Smooth muscle cell (in vitro differentiated cells): ENCODE measurements at regions not wholly inside any gene's neighbourhood (a gene's known extent, or its start where the extent isn't known, plus 50 kb on each side); places are given as distances from the start of the nearest gene placed in this dataset.
"Not testable (repeated sequence)": the region's sequence is repeated elsewhere in the genome, so short reads cannot be mapped to it uniquely, and the experiment has no call there.

Experiments used
- DNase-seq: peaks from one replicate; lab custom pipeline; 2025; ENCODE audit not compliant: unreplicated experiment; lab: John Stamatoyannopoulos, UW
- H2AFZ ChIP-seq: fragments of 200-600 bp; sonication (generic); 2 replicates; pipeline ENCODE4 v1.6.0; 2016; ENCODE audit warnings: antibody characterized with exemption, low read depth, mild to moderate bottlenecking
- H3F3A ChIP-seq: fragments of 200-600 bp; sonication (generic); 2 replicates; pipeline ENCODE4 v1.6.0; 2017; ENCODE audit warnings: antibody characterized with exemption, low read depth
- H3K27ac ChIP-seq: fragments of 200-600 bp; sonication (generic); 2 replicates; pipeline ENCODE4 v1.5.1; 2016; ENCODE audit warnings: low read depth, mild to moderate bottlenecking
- H3K27me3 ChIP-seq: fragments of 200-600 bp; sonication (generic); 2 replicates; pipeline ENCODE4 v1.6.1; 2016; ENCODE audit warnings: low read depth, mild to moderate bottlenecking
- H3K36me3 ChIP-seq: fragments of 200-600 bp; sonication (generic); 2 replicates; pipeline ENCODE4 v1.5.1; 2016; ENCODE audit warnings: low read depth
- H3K4me1 ChIP-seq: fragments of 200-600 bp; sonication (generic); 2 replicates; pipeline ENCODE4 v1.5.1; 2016; ENCODE audit warnings: low read depth
- H3K4me2 ChIP-seq: fragments of 200-600 bp; sonication (generic); 2 replicates; pipeline ENCODE4 v1.6.0; 2016; ENCODE audit warnings: mild to moderate bottlenecking
- H3K4me3 ChIP-seq: fragments of 200-600 bp; sonication (generic); 2 replicates; pipeline ENCODE4 v1.5.1; 2016; ENCODE audit warnings: mild to moderate bottlenecking
- H3K79me2 ChIP-seq: fragments of 200-600 bp; sonication (generic); 2 replicates; pipeline ENCODE4 v1.6.0; 2016; ENCODE audit warnings: low read depth, mild to moderate bottlenecking
- H3K9ac ChIP-seq: fragments of 200-600 bp; sonication (generic); 2 replicates; pipeline ENCODE4 v1.6.0; 2016; ENCODE audit warnings: low read depth
- H3K9me3 ChIP-seq: fragments of 200-600 bp; sonication (generic); replicated peaks from 2 replicates; pipeline ENCODE4 v1.5.1; 2016; ENCODE audit warnings: low read depth
- H4K20me1 ChIP-seq: fragments of 200-600 bp; sonication (generic); 2 replicates; pipeline ENCODE4 v1.6.0; 2016; ENCODE audit warnings: low read depth
- WGBS: methylation state at CpG from one replicate; pipeline ENCODE4 v1.1.7; 2016; ENCODE audit warnings: low lambda C conversion rate; 5-methylcytosine and 5-hydroxymethylcytosine counted together
- TF ChIP-seq, protein P1 (sequence below): fragments of 200-600 bp; sonication (generic); IDR thresholded peaks from 2 replicates; pipeline ENCODE4 v1.5.1; 2017; ENCODE audit warnings: borderline replicate concordance, mild to moderate bottlenecking, antibody characterized with exemption; ENCODE audit not compliant: insufficient read depth, poor library complexity, severe bottlenecking

DNA sequence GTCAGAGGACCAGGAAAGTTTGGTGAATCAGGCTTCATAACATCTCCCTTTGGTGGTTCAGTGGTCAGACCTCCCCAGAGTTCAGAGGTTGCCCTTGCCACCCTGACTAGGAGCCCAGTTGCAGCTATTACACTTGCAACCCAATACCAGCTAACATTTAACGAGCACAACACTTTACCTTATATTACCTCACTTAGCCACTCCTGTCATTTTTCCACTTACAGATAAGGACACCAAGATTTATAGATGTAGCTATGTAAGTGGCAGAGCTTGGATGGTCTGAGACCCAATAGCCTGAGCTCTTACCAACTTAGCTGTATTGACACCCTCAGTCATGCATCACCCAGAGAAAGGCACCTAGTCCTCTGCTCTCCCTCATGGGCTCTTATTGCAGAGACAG is 234.7 kb downstream of the INSC start:
- Histone ChIP-seq H3K4me3 (no peak overlapping the region), H3K27ac (no peak overlapping the region), H4K20me1 (no peaks in the 10 kb centered on the region), H3K9ac (no peak overlapping the region), H3K4me1 (no peaks in the 10 kb centered on the region), H3K79me2 (no peaks in the 10 kb centered on the region), H3K9me3 (no peaks in the 10 kb centered on the region), H3K27me3 (no peaks in the 10 kb centered on the region), H3K4me2 (no peak overlapping the region), H2AFZ (no peak overlapping the region), H3K36me3 (no peaks in the 10 kb centered on the region), H3F3A (no peaks in the 10 kb centered on the region)
- TF ChIP-seq, protein P1, sequence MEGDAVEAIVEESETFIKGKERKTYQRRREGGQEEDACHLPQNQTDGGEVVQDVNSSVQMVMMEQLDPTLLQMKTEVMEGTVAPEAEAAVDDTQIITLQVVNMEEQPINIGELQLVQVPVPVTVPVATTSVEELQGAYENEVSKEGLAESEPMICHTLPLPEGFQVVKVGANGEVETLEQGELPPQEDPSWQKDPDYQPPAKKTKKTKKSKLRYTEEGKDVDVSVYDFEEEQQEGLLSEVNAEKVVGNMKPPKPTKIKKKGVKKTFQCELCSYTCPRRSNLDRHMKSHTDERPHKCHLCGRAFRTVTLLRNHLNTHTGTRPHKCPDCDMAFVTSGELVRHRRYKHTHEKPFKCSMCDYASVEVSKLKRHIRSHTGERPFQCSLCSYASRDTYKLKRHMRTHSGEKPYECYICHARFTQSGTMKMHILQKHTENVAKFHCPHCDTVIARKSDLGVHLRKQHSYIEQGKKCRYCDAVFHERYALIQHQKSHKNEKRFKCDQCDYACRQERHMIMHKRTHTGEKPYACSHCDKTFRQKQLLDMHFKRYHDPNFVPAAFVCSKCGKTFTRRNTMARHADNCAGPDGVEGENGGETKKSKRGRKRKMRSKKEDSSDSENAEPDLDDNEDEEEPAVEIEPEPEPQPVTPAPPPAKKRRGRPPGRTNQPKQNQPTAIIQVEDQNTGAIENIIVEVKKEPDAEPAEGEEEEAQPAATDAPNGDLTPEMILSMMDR: no peak
- no peak for DNase-seq
- WGBS: 92% methylated on average over 1 of the region's 1 CpG

DNA sequence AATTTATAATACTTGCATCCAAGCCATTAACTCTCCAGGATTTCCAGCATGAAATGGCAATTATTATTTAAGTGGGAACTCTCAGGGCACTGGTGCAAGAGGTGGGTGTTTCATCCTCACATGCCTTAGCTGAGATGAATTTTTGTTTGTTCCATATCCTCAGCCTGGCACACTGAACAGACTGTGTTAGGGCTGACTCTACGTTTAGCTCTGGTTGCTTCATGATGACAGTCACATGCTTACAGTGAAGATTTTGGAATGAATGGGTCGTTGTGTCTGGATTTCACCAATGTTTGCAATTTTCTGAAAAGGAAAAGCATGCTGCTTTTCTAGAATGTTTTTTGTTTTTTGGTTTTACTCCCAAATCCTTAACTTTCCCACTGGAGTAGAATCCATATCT is 246.6 kb downstream of the INSC start:
- H3K9me3 ChIP-seq: no peaks in the 10 kb centered on the region
- no peak overlapping the region for H3K27ac ChIP-seq
- no peaks in the 10 kb centered on the region for H3K79me2 ChIP-seq
- WGBS: 89% methylated on average over 2 of the region's 2 CpGs
- no peaks in the 10 kb centered on the region for H3K4me1 ChIP-seq
- no peaks in the 10 kb centered on the region for H3K36me3 ChIP-seq
- no peak overlapping the region for H3K4me2 ChIP-seq
- H4K20me1 ChIP-seq: no peaks in the 10 kb centered on the region
- no peaks in the 10 kb centered on the region for H3K27me3 ChIP-seq
- no peak for DNase-seq
- H3K9ac ChIP-seq: no peak overlapping the region
- no peak overlapping the region for H2AFZ ChIP-seq
- no peak overlapping the region for H3K4me3 ChIP-seq
- TF ChIP-seq, protein P1: no peak
- H3F3A ChIP-seq: no peaks in the 10 kb centered on the region

DNA sequence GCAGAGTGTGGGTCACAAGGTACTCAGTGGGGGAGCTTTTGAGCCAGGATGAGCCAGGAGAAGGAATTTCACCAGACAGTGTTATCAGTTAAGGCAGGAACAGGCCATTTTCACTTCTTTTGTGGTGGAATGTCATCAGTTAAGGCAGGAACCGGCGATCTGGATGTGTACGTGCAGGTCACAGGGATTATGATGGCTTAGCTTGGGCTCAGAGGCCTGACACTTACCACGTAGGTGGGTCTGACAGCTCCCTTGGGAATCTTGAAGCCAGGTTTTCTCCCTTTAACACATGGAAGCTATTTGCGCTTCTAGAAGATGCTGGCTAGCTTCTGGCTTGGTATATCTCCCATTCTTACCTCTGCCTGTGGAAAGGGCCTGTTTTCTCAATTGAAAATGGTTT is 250.6 kb downstream of the INSC start:
- not testable (repeated sequence) for H3K27ac ChIP-seq, H3K9ac ChIP-seq, H3K4me1 ChIP-seq, H4K20me1 ChIP-seq, H3K4me3 ChIP-seq, H3K4me2 ChIP-seq, H3K9me3 ChIP-seq, H3K79me2 ChIP-seq, H2AFZ ChIP-seq, DNase-seq, H3K36me3 ChIP-seq, H3K27me3 ChIP-seq, H3F3A ChIP-seq
- 45% methylated on average over 5 of the region's 5 CpGs for WGBS

DNA sequence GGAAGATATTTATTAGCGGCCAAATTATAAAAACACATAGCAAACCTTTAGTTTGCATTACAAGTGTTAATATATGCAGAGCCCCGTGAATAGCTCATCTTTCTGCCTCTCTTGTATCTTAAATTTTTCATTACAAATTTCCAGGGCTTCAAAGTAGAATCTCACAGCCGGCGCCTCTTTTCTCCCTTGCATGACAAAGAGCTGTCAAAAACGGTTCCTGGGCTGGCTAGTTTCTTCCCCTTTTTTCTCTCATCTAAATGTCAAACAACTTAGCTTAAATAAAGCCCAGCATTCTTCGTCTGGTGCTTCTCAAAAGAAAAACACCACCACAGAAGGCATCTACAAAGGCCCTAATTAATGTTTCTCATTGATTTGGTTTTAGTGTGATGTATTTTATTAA is 253.0 kb downstream of the INSC start:
- TF ChIP-seq, protein P1: no peak
- Histone ChIP-seq H4K20me1 (no peaks in the 10 kb centered on the region), H3K36me3 (no peaks in the 10 kb centered on the region), H3F3A (no peaks in the 10 kb centered on the region), H3K4me1 (no peaks in the 10 kb centered on the region), H3K27ac (no peak overlapping the region), H3K9me3 (no peaks in the 10 kb centered on the region), H2AFZ (no peak overlapping the region), H3K4me2 (no peak overlapping the region), H3K79me2 (no peaks in the 10 kb centered on the region), H3K4me3 (no peak overlapping the region), H3K27me3 (no peaks in the 10 kb centered on the region), H3K9ac (no peak overlapping the region)
- WGBS: 36% methylated on average over 6 of the region's 6 CpGs
- no peak for DNase-seq
